ENCODE measurements at regions not wholly inside any gene's neighbourhood (a gene's known extent, or its start where the extent isn't known, plus 50 kb on each side); places are given as distances from the start of the nearest gene placed in this dataset.

DNA sequence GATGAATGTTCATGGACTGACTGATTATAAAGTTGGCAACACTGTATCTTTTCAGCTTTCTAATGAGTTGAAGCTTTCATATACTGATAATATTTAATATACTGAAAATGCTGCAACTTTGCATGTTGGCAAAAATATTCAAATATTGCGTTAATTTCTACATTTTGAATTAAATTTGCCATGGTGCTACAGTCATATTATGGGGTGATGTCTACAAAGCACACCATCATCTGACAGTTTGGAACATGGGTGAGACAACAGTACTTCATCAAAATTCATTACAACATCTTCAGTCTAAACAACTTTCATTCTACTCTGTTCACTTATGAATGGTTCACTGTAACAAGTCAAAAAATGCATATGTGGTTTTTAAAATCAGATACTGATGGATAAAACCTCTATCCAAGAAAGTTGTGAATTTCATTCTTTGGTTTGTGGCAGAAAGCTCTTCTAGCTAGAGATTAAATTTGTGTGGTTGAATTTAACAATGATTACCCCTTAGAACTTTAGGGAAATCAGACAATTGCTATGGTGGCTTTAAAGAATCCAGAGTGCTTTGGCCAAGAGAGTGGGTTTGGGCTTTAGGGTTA lies 136.4 kb downstream of the TMEM26 start:
- no peak for TF ChIP-seq YY1 (IDR thresholded peaks at IDR 0.05; ENCODE audit: low read depth)
- no peak for TF ChIP-seq TCF12 (IDR thresholded peaks at IDR 0.05; ENCODE audit: low read depth)
- no peak for TF ChIP-seq REST (IDR thresholded peaks at IDR 0.05; ENCODE audit: low read depth)
- TF ChIP-seq, protein P1, sequence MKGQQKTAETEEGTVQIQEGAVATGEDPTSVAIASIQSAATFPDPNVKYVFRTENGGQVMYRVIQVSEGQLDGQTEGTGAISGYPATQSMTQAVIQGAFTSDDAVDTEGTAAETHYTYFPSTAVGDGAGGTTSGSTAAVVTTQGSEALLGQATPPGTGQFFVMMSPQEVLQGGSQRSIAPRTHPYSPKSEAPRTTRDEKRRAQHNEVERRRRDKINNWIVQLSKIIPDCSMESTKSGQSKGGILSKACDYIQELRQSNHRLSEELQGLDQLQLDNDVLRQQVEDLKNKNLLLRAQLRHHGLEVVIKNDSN (IDR thresholded peaks at IDR 0.05) = no peak
- TF ChIP-seq NFIC (IDR thresholded peaks at IDR 0.05) = no peak
- no peak for TF ChIP-seq EGR1 (IDR thresholded peaks at IDR 0.05)
- TF ChIP-seq TAF1 (IDR thresholded peaks at IDR 0.05; ENCODE audit: low read depth) = no peak
- TF ChIP-seq CREB1 (IDR thresholded peaks at IDR 0.05; ENCODE audit: low read depth) = no peak
- TF ChIP-seq TEAD4 (IDR thresholded peaks at IDR 0.05) = no peak
- no peak for TF ChIP-seq RAD21 (IDR thresholded peaks at IDR 0.05; ENCODE audit: low read depth)
- TF ChIP-seq ZBTB7A (IDR thresholded peaks at IDR 0.05; ENCODE audit: low read depth) = no peak
- TF ChIP-seq FOXM1 (IDR thresholded peaks at IDR 0.05; ENCODE audit: borderline replicate concordance, low read depth) = no peak
- TF ChIP-seq MAX (IDR thresholded peaks at IDR 0.05) = no peak
- no peak for TF ChIP-seq CEBPB (IDR thresholded peaks at IDR 0.05)
- TF ChIP-seq EP300 (IDR thresholded peaks at IDR 0.05; ENCODE audit: borderline replicate concordance) = no peak

GRCh38 chr10:61314273-61314672 lies 138.9 kb downstream of the TMEM26 start:
- no peak for TF ChIP-seq RAD21 (IDR thresholded peaks at IDR 0.05; ENCODE audit: low read depth)
- TF ChIP-seq FOXM1 (IDR thresholded peaks at IDR 0.05; ENCODE audit: borderline replicate concordance, low read depth) = no peak
- TF ChIP-seq, protein P1 (IDR thresholded peaks at IDR 0.05) = no peak
- no peak for TF ChIP-seq TEAD4 (IDR thresholded peaks at IDR 0.05)
- no peak for TF ChIP-seq YY1 (IDR thresholded peaks at IDR 0.05; ENCODE audit: low read depth)
- no peak for TF ChIP-seq EGR1 (IDR thresholded peaks at IDR 0.05)
- no peak for TF ChIP-seq CEBPB (IDR thresholded peaks at IDR 0.05)
- TF ChIP-seq TAF1 (IDR thresholded peaks at IDR 0.05; ENCODE audit: low read depth) = no peak
- no peak for TF ChIP-seq NFIC (IDR thresholded peaks at IDR 0.05)
- no peak for TF ChIP-seq REST (IDR thresholded peaks at IDR 0.05; ENCODE audit: low read depth)
- TF ChIP-seq EP300 (IDR thresholded peaks at IDR 0.05; ENCODE audit: borderline replicate concordance) = no peak
- TF ChIP-seq MAX (IDR thresholded peaks at IDR 0.05) = no peak
- no peak for TF ChIP-seq TCF12 (IDR thresholded peaks at IDR 0.05; ENCODE audit: low read depth)
- TF ChIP-seq CREB1 (IDR thresholded peaks at IDR 0.05; ENCODE audit: low read depth) = no peak
- no peak for TF ChIP-seq ZBTB7A (IDR thresholded peaks at IDR 0.05; ENCODE audit: low read depth)

- TF ChIP-seq MAX (IDR thresholded peaks at IDR 0.05) = no peak
Measured at GRCh38 chr10:61313460-61313859, 139.7 kb downstream of the TMEM26 start.

DNA sequence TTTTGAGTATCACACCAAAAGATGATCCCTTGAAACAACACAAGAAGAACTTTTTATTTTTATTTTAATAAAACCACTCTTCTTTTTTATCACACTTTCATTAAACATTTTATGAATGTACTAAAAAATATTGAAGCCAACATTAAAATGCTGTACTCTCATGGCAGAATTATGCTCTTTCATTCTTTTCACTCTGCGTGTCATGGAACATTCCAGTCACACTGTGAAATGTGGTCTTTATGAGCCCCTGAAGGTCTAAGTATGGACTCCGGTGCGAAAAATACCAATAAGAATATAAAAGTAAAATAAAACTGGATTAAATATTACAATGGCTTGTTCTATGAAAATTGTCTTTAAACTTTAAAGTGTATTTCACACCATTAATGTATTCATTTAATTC lies 148.4 kb downstream of the TMEM26 start:
- no peak for TF ChIP-seq EP300 (IDR thresholded peaks at IDR 0.05; ENCODE audit: borderline replicate concordance)
- TF ChIP-seq CEBPB (IDR thresholded peaks at IDR 0.05) = no peak
- no peak for TF ChIP-seq REST (IDR thresholded peaks at IDR 0.05; ENCODE audit: low read depth)
- no peak for TF ChIP-seq YY1 (IDR thresholded peaks at IDR 0.05; ENCODE audit: low read depth)
- no peak for TF ChIP-seq FOXM1 (IDR thresholded peaks at IDR 0.05; ENCODE audit: borderline replicate concordance, low read depth)
- TF ChIP-seq MAX (IDR thresholded peaks at IDR 0.05) = no peak
- no peak for TF ChIP-seq NFIC (IDR thresholded peaks at IDR 0.05)
- no peak for TF ChIP-seq ZBTB7A (IDR thresholded peaks at IDR 0.05; ENCODE audit: low read depth)
- TF ChIP-seq TEAD4 (IDR thresholded peaks at IDR 0.05) = no peak
- TF ChIP-seq, protein P1 (IDR thresholded peaks at IDR 0.05) = no peak
- no peak for TF ChIP-seq RAD21 (IDR thresholded peaks at IDR 0.05; ENCODE audit: low read depth)
